ENCODE measurements at regions not wholly inside any gene's neighbourhood (a gene's known extent, or its start where the extent isn't known, plus 50 kb on each side); places are given as distances from the start of the nearest gene placed in this dataset.

- no peak overlapping the region for H3K9ac ChIP-seq (ENCODE audit: low read length)
- no peak overlapping the region for H3K27ac ChIP-seq (ENCODE audit: low read depth, low read length)
- no peaks in the 10 kb centered on the region for H3K36me3 ChIP-seq (ENCODE audit: control insufficient read depth, insufficient read depth, low read length)
- H3K9me3 ChIP-seq (ENCODE audit: control insufficient read depth, insufficient read depth, low read depth, low read length), result no peaks in the 10 kb centered on the region
- H3K4me1 ChIP-seq (ENCODE audit: control insufficient read depth, insufficient read depth, low read length), result no peaks in the 10 kb centered on the region
- no peak overlapping the region for H3K4me3 ChIP-seq (ENCODE audit: low read depth, low read length)
- no peaks in the 10 kb centered on the region for H3K27me3 ChIP-seq (ENCODE audit: control insufficient read depth, insufficient read depth, low read length)
Observed at GRCh38 chr3:6110451-6110850, 750.5 kb upstream of the GRM7 start.

DNA sequence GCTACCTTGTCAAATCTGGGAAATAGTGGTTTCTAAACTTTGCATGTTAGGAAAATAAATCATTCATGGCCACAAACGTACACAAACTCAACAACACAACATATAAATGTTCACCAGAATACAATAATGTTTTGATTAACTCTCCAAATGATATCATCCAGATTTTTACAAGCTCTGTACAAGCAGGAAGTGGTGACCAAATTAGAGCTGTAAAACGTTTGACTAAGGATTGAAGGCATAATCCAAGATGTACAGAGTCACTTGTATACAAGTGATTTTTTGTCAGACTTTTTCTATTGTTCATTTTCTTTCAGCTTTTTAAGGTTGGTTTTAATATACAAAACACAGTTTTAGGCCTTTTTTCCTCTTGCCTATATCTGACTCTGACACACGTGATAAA lies 748.4 kb upstream of the GRM7 start:
- Histone ChIP-seq H3K27me3 (ENCODE audit: control insufficient read depth, insufficient read depth, low read length) (no peaks in the 10 kb centered on the region), H3K27ac (ENCODE audit: low read depth, low read length) (no peak overlapping the region), H3K9ac (ENCODE audit: low read length) (no peak overlapping the region), H3K9me3 (ENCODE audit: control insufficient read depth, insufficient read depth, low read depth, low read length) (no peaks in the 10 kb centered on the region), H3K4me3 (ENCODE audit: low read depth, low read length) (no peak overlapping the region), H3K4me1 (ENCODE audit: control insufficient read depth, insufficient read depth, low read length) (no peaks in the 10 kb centered on the region), H3K36me3 (ENCODE audit: control insufficient read depth, insufficient read depth, low read length) (no peaks in the 10 kb centered on the region)

DNA sequence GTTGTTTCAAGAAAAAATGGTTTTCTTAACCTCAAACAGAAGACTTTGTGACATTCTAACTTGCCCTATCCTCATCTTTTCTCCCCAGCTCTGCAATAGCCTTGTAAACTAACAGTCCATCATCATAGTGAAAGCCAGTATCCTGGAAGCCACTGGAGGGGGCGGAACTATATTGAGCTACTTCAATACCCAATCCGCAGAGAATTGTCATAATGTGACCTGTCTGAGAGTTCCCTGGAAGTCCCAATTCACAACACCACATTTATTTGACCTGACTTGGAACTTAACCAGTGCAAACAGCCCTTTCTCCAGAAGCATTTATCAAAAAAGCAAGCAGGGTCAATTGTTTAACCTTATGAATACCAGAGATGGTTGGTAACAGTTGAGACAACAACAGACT lies 747.6 kb upstream of the GRM7 start:
- H3K4me3 ChIP-seq (ENCODE audit: low read depth, low read length), result no peak overlapping the region
- H3K9me3 ChIP-seq (ENCODE audit: control insufficient read depth, insufficient read depth, low read depth, low read length), result no peaks in the 10 kb centered on the region
- no peaks in the 10 kb centered on the region for H3K27me3 ChIP-seq (ENCODE audit: control insufficient read depth, insufficient read depth, low read length)
- H3K9ac ChIP-seq (ENCODE audit: low read length), result no peak overlapping the region
- H3K36me3 ChIP-seq (ENCODE audit: control insufficient read depth, insufficient read depth, low read length), result no peaks in the 10 kb centered on the region
- H3K27ac ChIP-seq (ENCODE audit: low read depth, low read length), result no peak overlapping the region
- no peaks in the 10 kb centered on the region for H3K4me1 ChIP-seq (ENCODE audit: control insufficient read depth, insufficient read depth, low read length)

GRCh38 chr3:6119367-6119766 lies 741.5 kb upstream of the GRM7 start:
- Histone ChIP-seq H3K9me3 (ENCODE audit: control insufficient read depth, insufficient read depth, low read depth, low read length) (no peaks in the 10 kb centered on the region), H3K4me1 (ENCODE audit: control insufficient read depth, insufficient read depth, low read length) (peaks cover 7% of the 10 kb centered on the region; the same call in 1 of the 2 replicates), H3K27ac (ENCODE audit: low read depth, low read length) (no peak overlapping the region), H3K27me3 (ENCODE audit: control insufficient read depth, insufficient read depth, low read length) (no peaks in the 10 kb centered on the region), H3K4me3 (ENCODE audit: low read depth, low read length) (no peak overlapping the region), H3K36me3 (ENCODE audit: control insufficient read depth, insufficient read depth, low read length) (no peaks in the 10 kb centered on the region), H3K9ac (ENCODE audit: low read length) (no peak overlapping the region)

DNA sequence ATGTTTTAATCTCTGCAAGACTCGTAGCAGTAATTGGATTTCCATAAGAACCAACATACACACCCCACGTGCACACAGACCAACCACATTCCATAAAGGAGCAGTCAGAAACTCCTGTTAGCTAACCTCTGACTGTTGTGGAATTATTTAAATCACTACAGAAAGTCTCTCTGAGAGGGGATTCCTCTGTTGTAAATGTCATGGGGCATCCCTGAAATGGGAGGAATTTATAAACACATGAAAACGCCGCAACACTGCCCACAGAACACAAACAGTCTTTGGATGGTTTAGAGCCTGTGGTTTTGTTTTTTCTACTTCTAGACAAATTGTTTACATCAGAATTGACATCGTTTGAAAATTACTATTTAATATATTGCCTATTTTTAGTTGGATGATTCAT lies 740.1 kb upstream of the GRM7 start:
- no peaks in the 10 kb centered on the region for H3K9me3 ChIP-seq (ENCODE audit: control insufficient read depth, insufficient read depth, low read depth, low read length)
- H3K9ac ChIP-seq (ENCODE audit: low read length), result no peak overlapping the region
- no peak overlapping the region for H3K27ac ChIP-seq (ENCODE audit: low read depth, low read length)
- no peak overlapping the region for H3K4me3 ChIP-seq (ENCODE audit: low read depth, low read length)
- H3K4me1 ChIP-seq (ENCODE audit: control insufficient read depth, insufficient read depth, low read length), result peaks cover 7% of the 10 kb centered on the region; the same call in 1 of the 2 replicates
- no peaks in the 10 kb centered on the region for H3K36me3 ChIP-seq (ENCODE audit: control insufficient read depth, insufficient read depth, low read length)
- no peaks in the 10 kb centered on the region for H3K27me3 ChIP-seq (ENCODE audit: control insufficient read depth, insufficient read depth, low read length)

GRCh38 chr3:6124875-6125274 lies 736.0 kb upstream of the GRM7 start:
- no peaks in the 10 kb centered on the region for H3K36me3 ChIP-seq (ENCODE audit: control insufficient read depth, insufficient read depth, low read length)
- H3K4me1 ChIP-seq (ENCODE audit: control insufficient read depth, insufficient read depth, low read length), result peaks cover 7% of the 10 kb centered on the region; the same call in 1 of the 2 replicates
- H3K27me3 ChIP-seq (ENCODE audit: control insufficient read depth, insufficient read depth, low read length), result no peaks in the 10 kb centered on the region
- no peak overlapping the region for H3K4me3 ChIP-seq (ENCODE audit: low read depth, low read length)
- H3K9me3 ChIP-seq (ENCODE audit: control insufficient read depth, insufficient read depth, low read depth, low read length), result peaks cover 4% of the 10 kb centered on the region; the same call in 1 of the 2 replicates
- H3K27ac ChIP-seq (ENCODE audit: low read depth, low read length), result no peak overlapping the region
- H3K9ac ChIP-seq (ENCODE audit: low read length), result no peak overlapping the region

DNA sequence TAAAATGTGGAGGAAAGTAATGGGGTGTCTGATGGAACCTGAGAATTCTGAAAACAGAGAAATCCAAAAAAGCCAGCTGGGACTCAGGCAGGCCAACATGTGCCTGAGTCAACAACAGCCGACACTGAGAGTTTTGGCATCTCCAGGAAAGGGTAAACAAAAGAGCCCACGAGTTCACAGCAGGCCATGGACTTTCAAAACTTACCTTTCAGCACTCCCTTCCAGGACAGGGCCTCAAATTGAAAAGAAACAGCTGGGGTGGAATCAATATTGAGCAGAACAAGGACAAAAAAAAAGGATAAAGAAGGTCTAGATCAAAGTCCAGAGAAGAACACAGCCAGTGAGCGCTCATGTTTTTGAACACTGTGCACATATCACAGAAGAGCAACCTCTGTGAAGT lies 735.4 kb upstream of the GRM7 start:
- no peak overlapping the region for H3K4me3 ChIP-seq (ENCODE audit: low read depth, low read length)
- no peak overlapping the region for H3K27ac ChIP-seq (ENCODE audit: low read depth, low read length)
- H3K9ac ChIP-seq (ENCODE audit: low read length), result no peak overlapping the region
- no peaks in the 10 kb centered on the region for H3K36me3 ChIP-seq (ENCODE audit: control insufficient read depth, insufficient read depth, low read length)
- H3K9me3 ChIP-seq (ENCODE audit: control insufficient read depth, insufficient read depth, low read depth, low read length), result peaks cover 4% of the 10 kb centered on the region; the same call in 1 of the 2 replicates
- H3K4me1 ChIP-seq (ENCODE audit: control insufficient read depth, insufficient read depth, low read length), result peaks cover 7% of the 10 kb centered on the region; the same call in 1 of the 2 replicates
- no peaks in the 10 kb centered on the region for H3K27me3 ChIP-seq (ENCODE audit: control insufficient read depth, insufficient read depth, low read length)

- H3K9ac ChIP-seq (ENCODE audit: low read length), result no peak overlapping the region
- H3K4me1 ChIP-seq (ENCODE audit: control insufficient read depth, insufficient read depth, low read length), result no peaks in the 10 kb centered on the region
- H3K9me3 ChIP-seq (ENCODE audit: control insufficient read depth, insufficient read depth, low read depth, low read length), result no peaks in the 10 kb centered on the region
- H3K4me3 ChIP-seq (ENCODE audit: low read depth, low read length), result no peak overlapping the region
- no peaks in the 10 kb centered on the region for H3K27me3 ChIP-seq (ENCODE audit: control insufficient read depth, insufficient read depth, low read length)
- no peaks in the 10 kb centered on the region for H3K36me3 ChIP-seq (ENCODE audit: control insufficient read depth, insufficient read depth, low read length)
- H3K27ac ChIP-seq (ENCODE audit: low read depth, low read length), result no peak overlapping the region
Observed at GRCh38 chr3:6132684-6133432, 728.1 kb upstream of the GRM7 start.

DNA sequence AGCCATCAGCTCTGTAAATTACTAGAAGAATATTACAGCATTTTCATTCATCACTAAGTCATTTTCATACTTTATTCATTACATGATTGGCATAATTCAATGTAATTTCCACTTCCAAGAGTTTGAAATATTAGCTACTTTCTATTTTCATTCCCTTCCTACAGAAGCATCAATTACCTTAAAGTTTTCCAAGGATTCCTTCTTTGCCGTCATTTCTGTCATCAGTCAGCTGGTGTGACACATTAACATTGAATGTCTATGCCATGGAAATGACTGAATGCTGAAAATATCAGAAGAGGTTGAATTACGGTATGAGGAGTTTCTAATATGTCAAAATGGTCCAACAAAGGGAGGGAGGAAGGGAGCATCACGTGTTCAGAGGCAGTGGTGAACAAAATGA lies 718.2 kb upstream of the GRM7 start:
- H3K27me3 ChIP-seq (ENCODE audit: control insufficient read depth, insufficient read depth, low read length), result no peaks in the 10 kb centered on the region
- no peaks in the 10 kb centered on the region for H3K36me3 ChIP-seq (ENCODE audit: control insufficient read depth, insufficient read depth, low read length)
- no peaks in the 10 kb centered on the region for H3K4me1 ChIP-seq (ENCODE audit: control insufficient read depth, insufficient read depth, low read length)
- H3K9ac ChIP-seq (ENCODE audit: low read length), result no peak overlapping the region
- H3K4me3 ChIP-seq (ENCODE audit: low read depth, low read length), result no peak overlapping the region
- H3K27ac ChIP-seq (ENCODE audit: low read depth, low read length), result no peak overlapping the region
- H3K9me3 ChIP-seq (ENCODE audit: control insufficient read depth, insufficient read depth, low read depth, low read length), result no peaks in the 10 kb centered on the region

GRCh38 chr3:6147883-6148282 lies 713.0 kb upstream of the GRM7 start:
- Histone ChIP-seq H3K9ac (ENCODE audit: low read length) (no peak overlapping the region), H3K27ac (ENCODE audit: low read depth, low read length) (no peak overlapping the region), H3K4me1 (ENCODE audit: control insufficient read depth, insufficient read depth, low read length) (no peaks in the 10 kb centered on the region)

GRCh38 chr3:6155650-6156338 lies 705.1 kb upstream of the GRM7 start:
- H3K9me3 ChIP-seq (ENCODE audit: control insufficient read depth, insufficient read depth, low read depth, low read length), result no peaks in the 10 kb centered on the region

More at GRCh38 chr3:6147883-6148282, 713.0 kb upstream of the GRM7 start:
- Histone ChIP-seq H3K4me3 (ENCODE audit: low read depth, low read length) (no peak overlapping the region), H3K27me3 (ENCODE audit: control insufficient read depth, insufficient read depth, low read length) (no peaks in the 10 kb centered on the region), H3K36me3 (ENCODE audit: control insufficient read depth, insufficient read depth, low read length) (no peaks in the 10 kb centered on the region), H3K9me3 (ENCODE audit: control insufficient read depth, insufficient read depth, low read depth, low read length) (no peaks in the 10 kb centered on the region)

More at GRCh38 chr3:6155650-6156338, 705.1 kb upstream of the GRM7 start:
- no peaks in the 10 kb centered on the region for H3K4me1 ChIP-seq (ENCODE audit: control insufficient read depth, insufficient read depth, low read length)
- no peak overlapping the region for H3K4me3 ChIP-seq (ENCODE audit: low read depth, low read length)
- H3K27ac ChIP-seq (ENCODE audit: low read depth, low read length), result no peak overlapping the region
- H3K9ac ChIP-seq (ENCODE audit: low read length), result no peak overlapping the region
- H3K36me3 ChIP-seq (ENCODE audit: control insufficient read depth, insufficient read depth, low read length), result no peaks in the 10 kb centered on the region
- H3K27me3 ChIP-seq (ENCODE audit: control insufficient read depth, insufficient read depth, low read length), result no peaks in the 10 kb centered on the region
